ENCODE measurements at regions not wholly inside any gene's neighbourhood (a gene's known extent, or its start where the extent isn't known, plus 50 kb on each side); places are given as distances from the start of the nearest gene placed in this dataset.

DNA sequence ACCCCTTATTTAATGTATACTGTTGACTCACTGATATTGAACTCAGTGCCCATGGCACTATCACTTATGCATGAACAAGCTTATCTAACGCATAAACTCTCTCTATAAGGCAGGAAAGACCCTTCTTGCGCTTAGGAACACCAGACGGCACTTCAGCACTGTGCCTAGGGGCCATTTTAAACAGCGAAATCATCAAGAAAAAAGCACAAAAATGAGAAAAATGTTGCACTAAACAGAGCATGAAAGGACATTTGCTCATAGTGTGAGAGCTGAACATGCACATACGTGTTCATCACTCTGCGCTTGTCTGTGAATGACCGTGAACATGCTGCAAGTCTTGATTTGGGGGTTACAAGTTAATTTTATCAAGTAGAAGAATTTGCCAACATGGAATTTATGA is 109.6 kb downstream of the WDR11 start:
- DNase-seq = no peak

- no peak for DNase-seq
These were observed 110.9 kb downstream of the WDR11 start for GRCh38 chr10:120961795-120962755.

DNA sequence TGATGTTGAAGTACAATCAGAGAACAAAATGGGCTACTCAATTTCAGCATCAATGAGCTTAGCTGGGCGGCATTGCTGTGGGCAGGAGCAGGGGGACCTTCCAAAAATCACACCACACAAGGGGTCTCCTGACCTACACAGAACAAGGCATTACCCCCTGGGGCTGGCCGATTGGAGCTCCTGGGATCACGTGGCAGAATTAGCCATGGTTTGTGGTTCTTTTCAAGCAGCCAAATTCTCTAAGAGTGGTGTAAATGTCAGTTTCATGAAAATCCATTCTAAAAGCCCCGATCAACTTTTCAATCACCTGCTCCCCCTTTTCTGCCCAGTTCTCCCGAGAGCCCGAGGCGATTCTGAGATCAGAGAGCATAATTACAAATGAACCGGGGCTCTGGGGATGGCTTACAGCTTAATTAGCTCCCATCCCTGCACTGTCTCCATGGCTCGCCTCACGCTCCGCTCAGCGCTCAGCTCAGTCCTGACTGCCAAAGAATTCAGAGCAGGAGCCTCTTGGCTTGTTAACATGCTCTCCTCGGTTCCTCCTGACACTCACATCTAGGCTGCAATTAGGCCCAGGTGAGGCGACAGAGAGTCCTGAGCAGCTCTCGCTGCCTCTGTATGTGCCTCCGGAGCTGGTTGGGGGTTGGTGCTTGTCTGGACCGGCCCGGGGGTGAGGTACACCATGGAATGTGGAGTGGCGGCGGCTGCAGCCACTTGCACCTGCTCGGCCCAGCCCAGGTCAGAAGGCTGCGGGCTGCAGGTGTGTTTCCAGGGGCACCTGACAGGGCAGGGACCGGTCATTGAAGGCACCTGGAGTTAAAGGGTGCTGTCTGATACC is 111.8 kb downstream of the WDR11 start:
- no peak for DNase-seq

DNA sequence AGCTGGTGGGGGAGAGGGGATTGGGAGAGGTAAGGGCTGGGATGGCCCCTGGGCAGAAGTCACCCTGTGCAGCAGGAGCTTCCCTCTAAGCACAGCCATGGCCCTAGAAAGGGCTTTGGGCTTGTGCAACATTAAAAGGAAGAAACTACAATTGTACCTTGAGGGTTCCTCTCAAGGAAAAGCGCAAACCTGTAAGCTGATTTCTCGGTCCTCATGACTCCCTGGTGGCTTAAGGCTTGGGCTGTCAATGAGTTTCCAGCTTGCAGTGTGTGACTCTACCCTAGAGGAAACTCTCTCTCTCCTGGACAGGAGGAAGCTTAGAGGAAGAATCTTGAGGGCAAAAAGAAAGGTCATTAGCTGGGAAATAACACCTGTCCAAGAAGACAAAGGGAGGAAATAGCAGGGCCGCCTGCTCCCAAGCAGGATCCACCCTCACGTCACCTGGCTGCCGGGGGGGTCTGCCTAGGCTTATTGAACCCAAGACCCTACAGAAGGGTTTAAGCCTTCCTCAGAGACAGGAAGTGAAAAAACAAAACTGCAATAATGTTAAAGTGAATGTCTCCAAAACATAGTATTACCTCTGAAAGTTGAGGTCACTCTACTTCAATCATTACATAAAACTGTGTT is 112.5 kb downstream of the WDR11 start:
- no peak for DNase-seq

- no peak for DNase-seq
These were observed 115.5 kb downstream of the WDR11 start for GRCh38 chr10:120966657-120967045.

DNA sequence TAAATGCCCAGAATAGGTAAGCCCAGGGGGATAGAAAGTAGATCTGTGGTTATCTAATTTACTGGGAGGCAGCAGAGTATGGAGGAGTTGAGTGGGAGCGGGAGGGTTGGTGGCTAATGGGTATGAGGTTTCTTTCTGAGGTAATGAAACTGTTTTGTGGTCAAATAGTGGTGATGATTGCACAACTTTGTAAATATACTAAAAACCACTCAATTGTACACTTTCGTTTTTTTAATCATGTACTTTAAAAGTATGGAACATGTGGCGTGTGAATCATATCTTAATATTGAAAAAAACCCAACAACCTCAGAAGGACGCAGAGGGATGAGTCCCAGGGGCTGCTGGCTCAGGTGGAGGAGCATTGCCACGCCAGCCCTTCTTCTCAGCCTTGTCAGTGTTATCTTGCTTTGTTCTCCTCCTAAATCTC is 118.1 kb downstream of the WDR11 start:
- no peak for DNase-seq

DNA sequence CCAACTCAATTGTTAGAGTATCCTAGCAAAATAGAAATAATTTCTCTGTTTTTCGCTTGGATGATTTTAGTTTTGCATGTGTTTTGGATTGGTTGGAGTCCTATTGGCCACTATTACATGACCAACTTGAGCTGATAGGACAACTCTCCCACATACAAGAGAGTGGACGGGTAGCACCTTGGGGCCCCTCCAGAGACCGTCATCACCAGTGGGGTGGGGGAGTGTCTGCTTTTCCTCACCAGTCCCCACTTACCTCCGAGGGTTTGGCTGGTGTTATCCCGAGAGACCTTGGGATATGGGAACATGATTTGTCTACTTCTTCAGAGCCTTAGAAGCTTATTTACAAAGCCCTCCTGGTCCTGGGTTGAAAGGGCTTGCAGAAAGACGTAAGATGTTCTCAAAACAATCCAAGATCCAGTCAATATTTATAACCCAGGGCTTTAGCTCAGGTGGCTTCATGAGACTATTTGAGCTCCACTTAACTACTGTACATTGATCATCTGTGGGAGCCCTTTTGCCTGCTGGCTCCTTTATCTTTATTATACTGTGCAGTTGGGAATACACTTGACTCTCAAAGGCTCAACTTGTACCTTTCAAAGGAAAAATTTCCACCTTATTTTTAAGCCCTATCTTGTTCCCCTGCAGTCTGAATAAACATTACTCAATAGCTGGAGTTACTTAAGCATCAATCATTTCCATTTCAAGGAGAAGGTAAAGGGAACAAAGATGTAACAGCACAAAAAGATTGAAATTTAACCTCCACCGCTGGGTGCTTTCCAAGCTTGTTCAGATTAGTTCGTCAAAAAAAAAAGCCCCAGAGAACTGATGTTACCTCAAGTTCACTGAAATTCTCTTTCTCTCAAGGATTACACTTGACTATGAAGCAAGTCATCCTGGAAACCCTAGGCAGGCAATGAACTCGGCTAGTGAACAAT is 119.7 kb downstream of the WDR11 start:
- no peak for DNase-seq

- DNase-seq = no peak
These were observed 120.5 kb downstream of the WDR11 start for GRCh38 chr10:120971671-120972070.

DNA sequence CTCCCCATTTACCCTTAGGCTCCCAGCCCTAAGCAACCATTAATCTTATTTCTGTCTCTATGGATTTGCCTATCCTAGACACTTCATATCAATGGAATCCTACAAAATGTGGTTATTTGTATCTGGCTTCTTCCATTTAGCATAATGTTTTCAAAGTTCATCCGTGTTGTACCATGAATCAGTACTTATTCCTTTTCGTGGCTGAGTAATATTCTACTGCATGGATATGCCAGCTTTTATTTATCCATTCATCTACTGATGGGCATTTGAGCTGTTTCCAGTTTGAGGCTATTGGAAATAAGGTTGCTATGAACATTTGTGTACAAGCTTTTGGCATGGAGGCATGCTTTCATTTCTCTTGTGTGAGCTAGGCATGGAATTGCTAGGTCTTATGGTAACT is 121.1 kb downstream of the WDR11 start:
- no peak for DNase-seq

GRCh38 chr10:120975072-120975867 is 124.1 kb downstream of the WDR11 start:
- no peak for DNase-seq

- DNase-seq = no peak
These were observed 124.7 kb downstream of the WDR11 start for GRCh38 chr10:120975868-120976225.

GRCh38 chr10:120977897-120978296 is 126.7 kb downstream of the WDR11 start:
- DNase-seq = no peak

GRCh38 chr10:120978589-120979252 is 127.6 kb downstream of the WDR11 start:
- no peak for DNase-seq

- DNase-seq = peak; percentile 6 to 19
These were observed 128.5 kb downstream of the WDR11 start for GRCh38 chr10:120979435-120980278.

DNA sequence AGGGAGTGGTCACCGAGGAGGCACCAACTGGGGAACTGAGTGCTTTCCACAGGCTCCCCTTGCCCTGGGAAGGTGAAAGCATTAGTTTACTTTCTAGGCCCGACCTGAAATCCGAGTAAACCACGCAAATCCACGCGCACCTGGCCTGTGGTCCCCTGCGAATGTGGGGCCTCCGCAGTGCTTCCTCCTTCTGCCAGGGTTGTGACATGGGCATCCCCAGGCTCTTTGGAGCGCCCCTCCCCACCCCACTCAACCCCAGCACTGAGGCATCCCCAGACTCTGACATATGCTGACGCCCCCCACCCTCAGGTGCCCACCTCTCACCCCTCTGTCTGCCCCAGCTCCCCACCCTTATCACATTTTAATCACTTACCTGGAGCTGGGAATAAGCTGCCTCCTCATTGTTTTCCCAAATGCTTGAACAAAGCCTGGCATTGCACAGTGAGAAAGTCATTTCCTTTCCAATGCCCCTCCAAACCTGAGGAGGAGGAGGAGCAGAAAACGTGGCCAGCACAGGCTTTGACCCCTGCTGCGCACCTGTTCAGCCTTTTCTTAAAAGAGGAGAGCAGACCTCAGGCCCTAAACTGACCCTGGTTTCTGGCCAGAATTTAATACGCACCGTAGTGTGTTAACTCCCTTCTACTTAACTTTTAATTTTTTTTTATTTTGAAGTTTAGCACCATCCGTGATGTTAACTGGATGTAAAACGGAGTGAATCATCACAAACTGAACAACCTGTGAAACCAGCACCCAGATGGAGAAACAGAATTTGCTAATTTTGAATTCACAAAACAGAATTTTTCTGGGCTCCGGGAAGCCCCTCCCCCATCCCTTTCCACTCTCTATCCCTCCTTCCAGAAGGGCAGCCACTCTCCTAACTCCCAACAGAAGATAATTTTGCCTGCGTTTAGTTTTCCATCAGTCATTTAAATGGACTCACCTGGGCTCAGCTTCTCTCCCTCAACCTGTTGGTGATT is 129.4 kb downstream of the WDR11 start:
- no peak for DNase-seq

DNA sequence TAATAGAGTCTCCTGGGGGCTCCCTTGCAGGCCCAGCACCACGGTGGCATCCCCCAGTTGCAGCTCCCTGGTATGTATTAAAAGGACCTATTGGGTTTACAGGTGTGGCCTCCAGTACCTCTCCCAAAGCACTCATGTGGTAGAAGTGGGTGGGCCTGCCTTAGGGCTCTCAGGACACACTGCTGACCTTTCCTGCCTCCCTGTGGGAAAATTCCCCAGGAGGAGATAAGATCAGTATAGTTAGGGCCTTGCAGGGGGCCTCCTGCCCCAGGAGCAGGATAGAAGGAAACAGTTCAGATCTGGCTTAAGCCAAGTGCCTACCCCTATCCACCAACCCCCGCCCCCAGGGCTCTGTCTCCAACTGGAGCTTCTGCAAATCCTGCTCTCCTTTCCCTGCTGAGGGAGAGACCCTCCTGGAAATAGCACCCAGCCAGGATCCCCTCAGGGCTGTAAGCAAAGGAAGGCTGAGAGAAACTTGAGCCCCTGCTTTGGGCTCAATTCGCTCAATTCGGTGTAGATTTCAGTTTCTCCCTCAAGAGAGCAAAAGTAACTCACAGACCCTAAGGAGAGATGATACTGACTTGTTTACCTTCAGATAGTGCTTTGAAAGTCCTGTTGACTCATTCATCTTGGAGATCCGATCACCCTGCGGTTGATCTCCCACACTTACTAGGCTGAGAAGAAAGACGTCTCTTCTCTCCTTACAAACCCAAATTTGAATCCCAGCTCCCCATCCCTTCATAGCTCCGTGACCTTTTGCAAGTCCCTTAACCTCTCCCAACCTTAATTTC is 130.6 kb downstream of the WDR11 start:
- DNase-seq = no peak

- DNase-seq = no peak
These were observed 131.3 kb downstream of the WDR11 start for GRCh38 chr10:120982507-120982906.

DNA sequence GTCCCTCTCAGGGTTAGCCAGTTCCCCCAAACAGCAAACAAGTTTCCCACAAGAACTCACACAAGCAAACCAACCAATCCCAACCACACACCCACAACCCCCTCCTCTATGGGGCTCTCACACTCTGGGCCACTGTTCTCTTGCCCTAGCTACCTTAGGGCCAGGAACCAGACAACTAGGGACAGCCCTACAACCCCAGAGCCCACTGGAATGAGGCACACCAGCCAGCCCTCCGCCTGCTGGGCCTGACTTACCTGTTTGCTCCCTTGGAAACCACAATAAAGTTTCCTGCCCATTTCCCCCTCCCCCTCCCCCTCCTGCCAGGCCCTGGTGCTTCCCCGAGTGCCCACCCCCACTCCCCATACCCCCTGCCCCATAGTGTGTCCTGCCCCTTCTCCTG is 132.6 kb downstream of the WDR11 start:
- DNase-seq = no peak

Data from stimulated activated CD4-positive, alpha-beta T cell treated with anti-CD3 and anti-CD28 coated beads, Interleukin-4, amount 100 ng/mL, for 4 hours (primary cell).